ENCODE measurements at regions not wholly inside any gene's neighbourhood (a gene's known extent, or its start where the extent isn't known, plus 50 kb on each side); places are given as distances from the start of the nearest gene placed in this dataset.

GRCh38 chr19:31592456-31592855, 243.2 kb upstream of the TSHZ3 start:
- TF ChIP-seq CTCF (IDR thresholded peaks at IDR 0.05; ENCODE audit: insufficient read depth, low read depth, low read length) (no peak), EZH2 (IDR thresholded peaks at IDR 0.05; ENCODE audit: insufficient read depth, low read length) (no peak)

Data from astrocyte (in vitro differentiated cells and primary cell).